HEK293 (cell line): ENCODE measurements at regions not wholly inside any gene's neighbourhood (a gene's known extent, or its start where the extent isn't known, plus 50 kb on each side); places are given as distances from the start of the nearest gene placed in this dataset.

ENCODE experiments used
- CTCF ChIA-PET: fragments of 350-600 bp; formaldehyde crosslinking; extraction: SDS; loops from one replicate; lab custom pipeline; 2021; ENCODE audit warnings: antibody characterized with exemption; lab: Yijun Ruan, JAX
- POLR2A ChIA-PET: fragments of 300-600 bp; formaldehyde crosslinking; extraction: SDS; loops from one replicate; lab custom pipeline; 2020; ENCODE audit warnings: antibody characterized with exemption, inconsistent platforms; lab: Yijun Ruan, JAX
- H3K27ac ChIP-seq: fragments of 200-500 bp; sonication (Bioruptor generic); 2 replicates; pipeline ENCODE4 v1.5.1; 2014; ENCODE audit warnings: low read depth, low read length, control low read depth, inconsistent platforms; ENCODE audit errors: extremely low read depth
- H3K36me3 ChIP-seq, 2 experiments: fragments of 200-500 bp in 1 of 2; sonication (Bioruptor generic) in 1 of 2; 1 replicate in 1 of 2; 2 replicates in 1 of 2; pipeline ENCODE4 v1.5.1; 2014 to 2017; ENCODE audit warnings: inconsistent platforms in 2 of 2, low read length in 2 of 2; ENCODE audit not compliant: control insufficient read depth in 2 of 2, insufficient read depth in 1 of 2
- H3K4me1 ChIP-seq: fragments of 200-500 bp; sonication (Bioruptor generic); 2 replicates; pipeline ENCODE4 v1.5.1; 2014; ENCODE audit warnings: mild to moderate bottlenecking, low read length, inconsistent platforms; ENCODE audit not compliant: control insufficient read depth, insufficient read depth
- H3K4me3 ChIP-seq: 2 replicates; pipeline ENCODE4 v1.5.1; 2011; ENCODE audit warnings: low read depth, mild to moderate bottlenecking, control low read depth, low read length, moderate library complexity
- H3K9me3 ChIP-seq: fragments of 200-500 bp; sonication (Bioruptor generic); 2 replicates; pipeline ENCODE4 v1.5.1; 2014; ENCODE audit warnings: low read depth, low read length, inconsistent platforms; ENCODE audit not compliant: control insufficient read depth, insufficient read depth
- AEBP2 ChIP-seq: fragments of 450-650 bp; formaldehyde crosslinking; IDR thresholded peaks from 2 replicates; pipeline ENCODE4 v1.5.1; 2016; ENCODE audit warnings: missing biosample characterization, missing genetic modification characterization, borderline replicate concordance
- EGR2 ChIP-seq: fragments of 450-650 bp; formaldehyde crosslinking; IDR thresholded peaks from 2 replicates; pipeline ENCODE4 v1.5.1; 2016; ENCODE audit warnings: low read depth, missing biosample characterization, missing genetic modification characterization
- GLIS1 ChIP-seq: fragments of 450-650 bp; formaldehyde crosslinking; IDR thresholded peaks from 2 replicates; pipeline ENCODE4 v1.5.1; 2016; ENCODE audit warnings: missing biosample characterization, missing genetic modification characterization
- RBAK ChIP-seq: fragments of 450-650 bp; formaldehyde crosslinking; IDR thresholded peaks from 2 replicates; pipeline ENCODE4 v1.5.1; 2016; ENCODE audit warnings: missing biosample characterization, missing genetic modification characterization
- REST ChIP-seq: fragments of 450-650 bp; formaldehyde crosslinking; IDR thresholded peaks from 2 replicates; pipeline ENCODE4 v1.5.1; 2016; ENCODE audit warnings: missing biosample characterization, missing genetic modification characterization
- SCRT1 ChIP-seq: fragments of 450-650 bp; formaldehyde crosslinking; IDR thresholded peaks from 2 replicates; pipeline ENCODE4 v1.5.1; 2016; ENCODE audit warnings: missing biosample characterization, missing genetic modification characterization, borderline replicate concordance
- SCRT2 ChIP-seq: fragments of 450-650 bp; formaldehyde crosslinking; IDR thresholded peaks from 2 replicates; pipeline ENCODE4 v1.5.1; 2016; ENCODE audit warnings: missing biosample characterization, missing genetic modification characterization
- TCF7L2 ChIP-seq: IDR thresholded peaks from 2 replicates; pipeline ENCODE4 v1.6.1; 2011; ENCODE audit warnings: low read depth, mild to moderate bottlenecking, inconsistent platforms, low read length, moderate library complexity, borderline replicate concordance
- TRIM28 ChIP-seq: IDR thresholded peaks from 2 replicates; pipeline ENCODE4 v1.6.1; 2011; ENCODE audit warnings: low read length, control low read depth, borderline replicate concordance
- ZBTB26 ChIP-seq: fragments of 450-650 bp; formaldehyde crosslinking; optimal IDR thresholded peaks from 2 replicates; pipeline ENCODE3; 2016; ENCODE audit warnings: missing biosample characterization, mild to moderate bottlenecking, missing genetic modification characterization
- ZFHX2 ChIP-seq: fragments of 450-650 bp; formaldehyde crosslinking; conservative IDR thresholded peaks from 2 replicates; pipeline ENCODE4 v1.5.1; 2016; ENCODE audit warnings: missing biosample characterization, missing genetic modification characterization
- ZNF112 ChIP-seq: fragments of 450-650 bp; formaldehyde crosslinking; IDR thresholded peaks from 2 replicates; pipeline ENCODE4 v1.5.0; 2017; ENCODE audit warnings: missing biosample characterization, missing genetic modification characterization
- ZNF133 ChIP-seq: fragments of 450-650 bp; formaldehyde crosslinking; IDR thresholded peaks from 2 replicates; pipeline ENCODE4 v1.5.1; 2016; ENCODE audit warnings: missing biosample characterization, missing genetic modification characterization
- ZNF148 ChIP-seq: fragments of 450-650 bp; formaldehyde crosslinking; IDR thresholded peaks from 2 replicates; pipeline ENCODE4 v1.5.0; 2017; ENCODE audit warnings: missing biosample characterization, missing genetic modification characterization, borderline replicate concordance
- ZNF175 ChIP-seq: fragments of 450-650 bp; formaldehyde crosslinking; IDR thresholded peaks from 2 replicates; pipeline ENCODE4 v1.5.1; 2016; ENCODE audit warnings: missing biosample characterization, missing genetic modification characterization
- ZNF23 ChIP-seq: fragments of 450-650 bp; formaldehyde crosslinking; IDR thresholded peaks from 2 replicates; pipeline ENCODE4 v1.5.1; 2016; ENCODE audit warnings: missing biosample characterization, missing genetic modification characterization, borderline replicate concordance
- ZNF24 ChIP-seq: fragments of 450-650 bp; formaldehyde crosslinking; IDR thresholded peaks from 2 replicates; pipeline ENCODE4 v1.5.1; 2016; ENCODE audit warnings: missing biosample characterization, missing genetic modification characterization
- ZNF311 ChIP-seq: fragments of 450-650 bp; formaldehyde crosslinking; IDR thresholded peaks from 2 replicates; pipeline ENCODE4 v1.5.1; 2017; ENCODE audit warnings: missing biosample characterization, missing genetic modification characterization, borderline replicate concordance
- ZNF324 ChIP-seq: fragments of 450-650 bp; formaldehyde crosslinking; IDR thresholded peaks from 2 replicates; pipeline ENCODE4 v1.5.1; 2016; ENCODE audit warnings: missing biosample characterization, missing genetic modification characterization
- ZNF341 ChIP-seq: fragments of 450-650 bp; formaldehyde crosslinking; IDR thresholded peaks from 2 replicates; pipeline ENCODE4; 2016; ENCODE audit warnings: low read depth, missing biosample characterization, missing genetic modification characterization
- ZNF366 ChIP-seq: fragments of 450-650 bp; formaldehyde crosslinking; conservative IDR thresholded peaks from 2 replicates; pipeline ENCODE4 v1.5.1; 2016; ENCODE audit warnings: missing biosample characterization, missing genetic modification characterization
- ZNF544 ChIP-seq: fragments of 450-650 bp; formaldehyde crosslinking; IDR thresholded peaks from 2 replicates; pipeline ENCODE4 v1.5.0; 2017; ENCODE audit warnings: missing biosample characterization, missing genetic modification characterization
- ZNF549 ChIP-seq: fragments of 450-650 bp; IDR thresholded peaks from 2 replicates; pipeline ENCODE4 v1.5.1; 2018; ENCODE audit warnings: missing biosample characterization, missing genetic modification characterization, mild to moderate bottlenecking, inconsistent platforms, moderate library complexity
- ZNF571 ChIP-seq: fragments of 450-650 bp; formaldehyde crosslinking; IDR thresholded peaks from 2 replicates; pipeline ENCODE4 v1.5.0; 2017; ENCODE audit warnings: missing biosample characterization, missing genetic modification characterization
- ZNF76 ChIP-seq: fragments of 450-650 bp; formaldehyde crosslinking; IDR thresholded peaks from 2 replicates; pipeline ENCODE4; 2016; ENCODE audit warnings: low read depth, missing biosample characterization, missing genetic modification characterization, borderline replicate concordance
- ZSCAN5A ChIP-seq: fragments of 450-650 bp; formaldehyde crosslinking; IDR thresholded peaks from 2 replicates; pipeline ENCODE4 v1.5.1; 2016; ENCODE audit warnings: missing biosample characterization, missing genetic modification characterization
- ZXDB ChIP-seq: fragments of 450-650 bp; formaldehyde crosslinking; IDR thresholded peaks from 2 replicates; pipeline ENCODE4 v1.5.1; 2016; ENCODE audit warnings: missing biosample characterization, missing genetic modification characterization

- ChIA-PET POLR2A (no interaction called here), CTCF (no interaction called here)
- no peak for TF ChIP-seq ZNF23 (tag by site-specific recombination)
- TF ChIP-seq TCF7L2, result no peak
- no peak for TF ChIP-seq ZNF324
- TF ChIP-seq EGR2 (tag by site-specific recombination), result no peak
- no peak for TF ChIP-seq ZNF311 (tag by site-specific recombination)
- TF ChIP-seq ZNF133 (tag by site-specific recombination), result no peak
- no peak for TF ChIP-seq ZBTB26
- no peak for TF ChIP-seq ZFHX2 (tag by site-specific recombination)
- no peak for TF ChIP-seq SCRT1 (tag by site-specific recombination)
- TF ChIP-seq, all 188 proteins: peak for 0
- Histone ChIP-seq H3K4me1 (no peaks in the 10 kb centered on the region), H3K27ac (no peak overlapping the region), H3K4me3 (no peak overlapping the region), H3K36me3 (no peaks in the 10 kb centered on the region), H3K9me3 (no peaks in the 10 kb centered on the region)
Measured at GRCh38 chr18:51301376-51301775, 103.9 kb upstream of the MEX3C start.

GRCh38 chr18:51316677-51317076 is 119.2 kb upstream of the MEX3C start:
- TF ChIP-seq ZNF76 (tag by site-specific recombination), result no peak
- TF ChIP-seq ZSCAN5A (tag by site-specific recombination), result no peak
- TF ChIP-seq ZNF544, result no peak
- no peak for TF ChIP-seq GLIS1 (tag by site-specific recombination)
- no peak for TF ChIP-seq SCRT2 (tag by site-specific recombination)
- TF ChIP-seq ZNF341, result no peak
- no peak for TF ChIP-seq RBAK (tag by site-specific recombination)
- TF ChIP-seq ZNF175, result no peak
- no peak for TF ChIP-seq ZNF549 (tag by site-specific recombination)
- no peak for TF ChIP-seq ZNF112 (tag by site-specific recombination)
- no peak for TF ChIP-seq ZNF366 (tag by site-specific recombination)
- TF ChIP-seq ZXDB (tag by site-specific recombination), result no peak
- no peak for TF ChIP-seq TRIM28
- TF ChIP-seq ZNF148 (tag by site-specific recombination), result no peak
- TF ChIP-seq ZNF571 (tag by site-specific recombination), result no peak
- TF ChIP-seq ZNF24 (tag by site-specific recombination), result no peak
- TF ChIP-seq REST (tag by site-specific recombination), result no peak
- no peak for TF ChIP-seq AEBP2 (tag by site-specific recombination)
- CTCF ChIA-PET, result interaction anchor here (0.7 to 1.6 kb wide), 3 partner anchors 37 to 39 kb away, joined by 3 to 4 read pairs (median 3); no protein-coding TSS in a partner anchor
- POLR2A ChIA-PET, result no interaction called here
- Histone ChIP-seq H3K27ac (no peak overlapping the region), H3K4me3 (no peak overlapping the region), H3K9me3 (no peaks in the 10 kb centered on the region), H3K36me3 (no peaks in the 10 kb centered on the region), H3K4me1 (no peaks in the 10 kb centered on the region)
